NB4 (cell line): ENCODE measurements at regions not wholly inside any gene's neighbourhood (a gene's known extent, or its start where the extent isn't known, plus 50 kb on each side); places are given as distances from the start of the nearest gene placed in this dataset.

ENCODE experiments used
- DNase-seq: peaks from one replicate; pipeline ENCODE4 v3.0.0; 2010; ENCODE audit warnings: low read depth
- H3K4me3 ChIP-seq: one replicate; pipeline ENCODE4 v1.5.1; 2011; ENCODE audit warnings: mild to moderate bottlenecking, low read depth, low read length, moderate library complexity
- MAX ChIP-seq: IDR thresholded peaks from 2 replicates; pipeline ENCODE4 v1.6.1; 2011; ENCODE audit warnings: low read depth, low read length
- MYC ChIP-seq: IDR thresholded peaks from 2 replicates; pipeline ENCODE4 v1.6.1; 2011; ENCODE audit warnings: low read depth, low read length
- POLR2A ChIP-seq: IDR thresholded peaks from 2 replicates; pipeline ENCODE4 v1.6.1; 2011; ENCODE audit warnings: mild to moderate bottlenecking; ENCODE audit not compliant: insufficient read length; ENCODE audit errors: extremely low read depth
- TF ChIP-seq, protein P1 (sequence below): IDR thresholded peaks from one replicate; pipeline ENCODE4 v1.5.1; 2012; ENCODE audit warnings: low read depth, low read length

GRCh38 chr2:146489386-146489785 is 1355.4 kb upstream of the ACVR2A start:
- TF ChIP-seq MYC (no peak), MAX (no peak), POLR2A (no peak)
- TF ChIP-seq, protein P1, sequence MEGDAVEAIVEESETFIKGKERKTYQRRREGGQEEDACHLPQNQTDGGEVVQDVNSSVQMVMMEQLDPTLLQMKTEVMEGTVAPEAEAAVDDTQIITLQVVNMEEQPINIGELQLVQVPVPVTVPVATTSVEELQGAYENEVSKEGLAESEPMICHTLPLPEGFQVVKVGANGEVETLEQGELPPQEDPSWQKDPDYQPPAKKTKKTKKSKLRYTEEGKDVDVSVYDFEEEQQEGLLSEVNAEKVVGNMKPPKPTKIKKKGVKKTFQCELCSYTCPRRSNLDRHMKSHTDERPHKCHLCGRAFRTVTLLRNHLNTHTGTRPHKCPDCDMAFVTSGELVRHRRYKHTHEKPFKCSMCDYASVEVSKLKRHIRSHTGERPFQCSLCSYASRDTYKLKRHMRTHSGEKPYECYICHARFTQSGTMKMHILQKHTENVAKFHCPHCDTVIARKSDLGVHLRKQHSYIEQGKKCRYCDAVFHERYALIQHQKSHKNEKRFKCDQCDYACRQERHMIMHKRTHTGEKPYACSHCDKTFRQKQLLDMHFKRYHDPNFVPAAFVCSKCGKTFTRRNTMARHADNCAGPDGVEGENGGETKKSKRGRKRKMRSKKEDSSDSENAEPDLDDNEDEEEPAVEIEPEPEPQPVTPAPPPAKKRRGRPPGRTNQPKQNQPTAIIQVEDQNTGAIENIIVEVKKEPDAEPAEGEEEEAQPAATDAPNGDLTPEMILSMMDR = no peak
- no peak overlapping the region for H3K4me3 ChIP-seq
- DNase-seq = no peak

- H3K4me3 ChIP-seq = no peak overlapping the region
- TF ChIP-seq MAX (no peak), MYC (no peak), POLR2A (no peak)
- TF ChIP-seq, protein P1 = no peak
- no peak for DNase-seq
Measured at GRCh38 chr2:146481629-146482028, 1363.2 kb upstream of the ACVR2A start.

DNA sequence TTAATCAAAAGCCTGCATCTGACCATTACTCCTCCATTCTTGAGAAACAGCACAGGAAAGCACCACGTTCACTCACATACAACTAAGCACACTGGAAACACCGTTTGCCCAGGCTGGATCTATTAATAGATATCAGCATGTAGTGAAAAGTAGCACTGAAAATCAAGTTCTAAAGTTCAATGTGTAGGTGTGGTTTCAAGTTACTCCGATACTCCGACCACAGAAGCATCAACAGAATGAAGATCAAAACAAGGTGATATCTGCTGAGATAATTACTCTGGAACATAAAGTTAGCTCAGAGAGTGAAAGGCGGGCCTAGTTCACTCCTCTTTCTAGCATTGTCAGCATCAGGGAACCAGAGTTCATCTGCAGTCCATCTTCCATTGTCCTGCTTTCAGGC is 1367.4 kb upstream of the ACVR2A start:
- no peak for TF ChIP-seq MAX
- no peak for TF ChIP-seq POLR2A
- no peak for TF ChIP-seq MYC
- TF ChIP-seq, protein P1 = no peak
- no peak overlapping the region for H3K4me3 ChIP-seq
- no peak for DNase-seq

DNA sequence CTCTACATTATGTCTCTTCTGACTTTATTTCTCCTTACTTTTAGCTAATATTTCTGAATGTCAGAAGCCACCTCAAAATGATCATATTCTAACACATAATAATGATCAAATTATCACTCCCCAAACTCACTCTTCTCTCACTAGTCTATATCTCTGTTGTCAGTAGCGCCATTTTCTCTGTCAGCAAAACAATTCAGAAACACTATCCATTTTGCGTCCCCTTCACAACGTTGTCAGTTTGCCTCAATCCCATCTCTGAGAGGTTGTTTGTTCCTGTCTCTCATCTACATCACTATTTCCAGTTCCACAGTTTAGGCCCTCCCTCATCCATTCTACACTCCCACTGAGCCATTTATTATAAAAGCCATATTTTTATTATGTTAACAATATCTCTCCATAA is 1376.3 kb upstream of the ACVR2A start:
- no peak for DNase-seq
- H3K4me3 ChIP-seq = no peak overlapping the region
- no peak for TF ChIP-seq MYC
- no peak for TF ChIP-seq POLR2A
- no peak for TF ChIP-seq MAX
- TF ChIP-seq, protein P1 = no peak

DNA sequence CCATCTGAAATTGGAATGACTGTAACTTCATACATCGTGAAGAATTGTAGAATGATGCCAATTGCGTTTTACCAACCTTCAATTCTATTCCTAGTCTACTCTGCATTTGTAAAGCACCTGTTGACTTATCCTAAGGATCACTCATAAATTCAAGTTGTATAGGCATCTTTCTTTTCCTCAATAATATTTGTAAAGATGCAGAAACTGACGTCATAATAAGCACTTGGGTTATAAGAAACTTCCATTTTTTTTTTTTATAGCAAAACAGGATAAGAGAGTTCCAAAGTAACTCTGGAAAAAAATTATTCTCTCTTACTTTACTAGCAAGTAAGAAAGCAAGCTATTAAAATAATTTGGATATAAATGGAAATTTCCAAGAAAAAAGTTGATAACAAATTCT is 1377.4 kb upstream of the ACVR2A start:
- no peak for DNase-seq
- H3K4me3 ChIP-seq = no peak overlapping the region
- TF ChIP-seq MAX (no peak), MYC (no peak), POLR2A (no peak)
- TF ChIP-seq, protein P1 = no peak

DNA sequence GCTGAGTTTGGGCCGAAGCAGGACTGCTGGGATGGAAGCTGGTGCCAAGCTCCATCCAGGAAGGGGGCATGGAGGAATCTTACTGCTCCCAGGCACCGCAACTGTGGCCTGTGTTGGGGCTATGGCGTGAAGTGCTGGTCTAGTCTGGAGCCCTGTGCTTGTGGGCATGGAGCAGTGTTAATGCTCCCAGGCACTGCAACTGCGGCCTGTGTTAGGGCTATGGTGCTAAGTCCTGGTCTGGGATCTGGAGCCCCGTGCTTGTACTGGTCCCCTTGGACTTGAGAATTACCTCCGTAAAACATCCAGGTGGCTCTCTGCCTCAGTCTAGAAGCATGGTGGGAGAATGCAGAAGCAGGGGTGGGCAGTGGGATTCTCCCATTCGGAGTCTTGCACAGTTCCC is 1379.4 kb upstream of the ACVR2A start:
- no peak for DNase-seq
- TF ChIP-seq, protein P1 = no peak
- no peak for TF ChIP-seq MYC
- no peak for TF ChIP-seq POLR2A
- TF ChIP-seq MAX = no peak
- H3K4me3 ChIP-seq = no peak overlapping the region
